ENCODE measurements at regions not wholly inside any gene's neighbourhood (a gene's known extent, or its start where the extent isn't known, plus 50 kb on each side); places are given as distances from the start of the nearest gene placed in this dataset.

- TF ChIP-seq SUZ12 (IDR thresholded peaks at IDR 0.05; ENCODE audit: extremely low read depth, insufficient read depth, insufficient read length) (no peak), ZNF274 (IDR thresholded peaks at IDR 0.05; ENCODE audit: low read depth, low read length) (no peak), YY1 (IDR thresholded peaks at IDR 0.05; ENCODE audit: insufficient read depth, insufficient read length) (no peak)
Measured at GRCh38 chr3:180860180-180860858, 52.2 kb upstream of the FXR1 start.
